ENCODE measurements at regions not wholly inside any gene's neighbourhood (a gene's known extent, or its start where the extent isn't known, plus 50 kb on each side); places are given as distances from the start of the nearest gene placed in this dataset.

DNA sequence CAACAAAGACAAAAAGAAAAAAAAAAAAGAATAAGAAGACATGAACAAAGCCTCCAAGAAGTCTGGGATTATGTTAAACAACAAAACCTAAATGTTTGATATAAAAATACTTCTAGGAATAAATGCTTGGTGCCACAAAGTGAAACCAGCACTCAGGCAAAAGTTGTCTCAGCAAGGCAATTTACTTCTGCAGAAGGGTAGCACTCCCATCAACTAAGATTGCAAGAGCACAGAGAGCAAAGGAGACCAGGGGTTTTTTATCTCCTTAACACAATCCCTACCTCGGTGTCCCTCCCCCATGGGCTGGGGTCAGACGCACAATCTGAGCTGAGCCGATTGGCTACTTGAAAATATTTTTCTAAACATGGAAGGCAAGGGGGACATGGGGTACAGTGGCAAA lies 381.3 kb upstream of the SLC24A2 start:
- Histone ChIP-seq H3K4me3 (ENCODE audit: insufficient read length, low read depth) (no peak overlapping the region), H3K9ac (ENCODE audit: insufficient read length, low read depth) (no peak overlapping the region), H3K27me3 (ENCODE audit: insufficient read depth, insufficient read length) (no peaks in the 10 kb centered on the region), H3K4me1 (ENCODE audit: insufficient read depth, insufficient read length) (no peaks in the 10 kb centered on the region), H3K36me3 (ENCODE audit: insufficient read depth, insufficient read length, low read length) (no peaks in the 10 kb centered on the region), H3K9me3 (ENCODE audit: insufficient read depth, low read length) (peaks cover 41% of the 10 kb centered on the region)
- TF ChIP-seq ZNF274 (IDR thresholded peaks at IDR 0.05; ENCODE audit: low read depth, low read length) (no peak), SUZ12 (IDR thresholded peaks at IDR 0.05; ENCODE audit: extremely low read depth, insufficient read depth, insufficient read length) (no peak), YY1 (IDR thresholded peaks at IDR 0.05; ENCODE audit: insufficient read depth, insufficient read length) (no peak)
- DNase-seq (ENCODE audit: low read depth, low spot score): no peak

DNA sequence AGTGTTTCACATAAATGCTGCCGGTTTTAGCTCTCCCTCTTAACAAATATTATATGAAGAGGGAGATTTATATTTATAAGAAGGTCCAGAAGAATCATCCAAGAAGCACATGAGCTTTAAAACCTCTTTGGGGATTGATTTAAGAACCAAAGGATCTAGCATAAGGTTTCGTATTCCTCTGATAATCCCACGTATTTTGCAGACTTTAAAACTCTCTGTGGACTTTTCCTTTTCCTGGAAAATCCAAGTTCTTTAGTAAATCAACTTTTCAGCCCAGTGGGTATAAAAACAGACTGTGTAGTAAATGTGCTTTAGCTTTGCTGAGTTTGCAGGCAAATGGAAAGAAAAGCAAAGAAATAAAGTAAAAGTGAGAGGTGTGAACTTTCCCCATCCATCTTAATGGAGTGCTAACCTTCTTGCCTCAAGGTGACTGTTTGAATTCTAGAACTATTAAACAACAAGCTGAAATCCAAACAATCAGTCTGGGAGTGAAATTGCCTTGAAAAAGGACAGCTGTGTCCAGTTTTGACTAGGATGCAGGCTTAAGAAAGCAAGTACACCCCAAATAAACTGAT lies 363.4 kb upstream of the SLC24A2 start:
- no peaks in the 10 kb centered on the region for H3K27me3 ChIP-seq (ENCODE audit: insufficient read depth, insufficient read length)
- no peaks in the 10 kb centered on the region for H3K9me3 ChIP-seq (ENCODE audit: insufficient read depth, low read length)
- no peak for DNase-seq (ENCODE audit: low read depth, low spot score)
- no peaks in the 10 kb centered on the region for H3K4me1 ChIP-seq (ENCODE audit: insufficient read depth, insufficient read length)
- H3K36me3 ChIP-seq (ENCODE audit: insufficient read depth, insufficient read length, low read length): no peaks in the 10 kb centered on the region
- no peak overlapping the region for H3K4me3 ChIP-seq (ENCODE audit: insufficient read length, low read depth)
- H3K9ac ChIP-seq (ENCODE audit: insufficient read length, low read depth): no peak overlapping the region
- no peak for TF ChIP-seq SUZ12 (IDR thresholded peaks at IDR 0.05; ENCODE audit: extremely low read depth, insufficient read depth, insufficient read length)
- TF ChIP-seq YY1 (IDR thresholded peaks at IDR 0.05; ENCODE audit: insufficient read depth, insufficient read length): no peak
- no peak for TF ChIP-seq ZNF274 (IDR thresholded peaks at IDR 0.05; ENCODE audit: low read depth, low read length)

DNA sequence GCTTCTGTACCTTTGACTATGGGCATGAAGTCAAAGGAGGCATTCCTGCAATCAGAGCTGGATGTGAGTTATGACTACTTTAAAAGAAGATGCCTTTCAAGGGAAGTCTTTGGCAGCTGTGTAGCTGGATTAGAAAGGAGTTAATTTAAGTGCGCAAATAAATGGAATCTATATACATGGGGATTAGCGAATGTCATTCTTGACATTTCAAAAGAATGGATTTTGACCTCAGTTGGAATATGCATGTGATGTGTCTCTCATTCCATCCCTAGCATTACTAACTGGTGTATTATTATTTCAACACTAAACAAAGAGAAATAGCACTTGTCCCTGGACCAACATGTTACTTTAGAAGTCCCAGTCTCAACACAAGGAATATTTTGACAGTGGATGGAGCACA lies 359.6 kb upstream of the SLC24A2 start:
- no peak for DNase-seq (ENCODE audit: low read depth, low spot score)
- Histone ChIP-seq H3K36me3 (ENCODE audit: insufficient read depth, insufficient read length, low read length) (no peaks in the 10 kb centered on the region), H3K9me3 (ENCODE audit: insufficient read depth, low read length) (no peaks in the 10 kb centered on the region), H3K4me3 (ENCODE audit: insufficient read length, low read depth) (no peak overlapping the region), H3K9ac (ENCODE audit: insufficient read length, low read depth) (no peak overlapping the region), H3K27me3 (ENCODE audit: insufficient read depth, insufficient read length) (no peaks in the 10 kb centered on the region), H3K4me1 (ENCODE audit: insufficient read depth, insufficient read length) (no peaks in the 10 kb centered on the region)
- no peak for TF ChIP-seq ZNF274 (IDR thresholded peaks at IDR 0.05; ENCODE audit: low read depth, low read length)
- TF ChIP-seq SUZ12 (IDR thresholded peaks at IDR 0.05; ENCODE audit: extremely low read depth, insufficient read depth, insufficient read length): no peak
- TF ChIP-seq YY1 (IDR thresholded peaks at IDR 0.05; ENCODE audit: insufficient read depth, insufficient read length): no peak

DNA sequence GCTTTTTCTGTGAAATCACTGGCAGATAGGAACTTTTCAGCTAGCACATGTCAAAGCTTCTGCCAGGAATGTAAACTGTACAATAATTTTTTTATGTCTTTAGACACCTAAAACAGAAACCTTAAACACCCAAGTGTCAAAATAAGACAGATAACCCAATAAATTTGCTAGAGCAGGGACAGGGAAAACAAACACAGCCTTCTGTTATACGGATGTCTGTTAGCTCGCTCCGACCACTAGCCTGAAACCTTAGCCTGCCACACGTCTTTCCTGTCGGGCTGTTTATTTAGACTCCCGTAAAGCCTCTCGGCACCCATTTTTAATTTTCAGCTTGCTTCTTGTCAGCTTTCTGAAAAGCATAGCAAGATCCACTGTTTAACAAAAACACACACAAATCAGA lies 355.4 kb upstream of the SLC24A2 start:
- H3K9ac ChIP-seq (ENCODE audit: insufficient read length, low read depth): no peak overlapping the region
- H3K4me1 ChIP-seq (ENCODE audit: insufficient read depth, insufficient read length): no peaks in the 10 kb centered on the region
- no peak for TF ChIP-seq ZNF274 (IDR thresholded peaks at IDR 0.05; ENCODE audit: low read depth, low read length)
- TF ChIP-seq SUZ12 (IDR thresholded peaks at IDR 0.05; ENCODE audit: extremely low read depth, insufficient read depth, insufficient read length): no peak
- no peak for TF ChIP-seq YY1 (IDR thresholded peaks at IDR 0.05; ENCODE audit: insufficient read depth, insufficient read length)
- no peak overlapping the region for H3K4me3 ChIP-seq (ENCODE audit: insufficient read length, low read depth)
- H3K9me3 ChIP-seq (ENCODE audit: insufficient read depth, low read length): no peaks in the 10 kb centered on the region
- DNase-seq (ENCODE audit: low read depth, low spot score): no peak
- H3K27me3 ChIP-seq (ENCODE audit: insufficient read depth, insufficient read length): no peaks in the 10 kb centered on the region
- H3K36me3 ChIP-seq (ENCODE audit: insufficient read depth, insufficient read length, low read length): no peaks in the 10 kb centered on the region

DNA sequence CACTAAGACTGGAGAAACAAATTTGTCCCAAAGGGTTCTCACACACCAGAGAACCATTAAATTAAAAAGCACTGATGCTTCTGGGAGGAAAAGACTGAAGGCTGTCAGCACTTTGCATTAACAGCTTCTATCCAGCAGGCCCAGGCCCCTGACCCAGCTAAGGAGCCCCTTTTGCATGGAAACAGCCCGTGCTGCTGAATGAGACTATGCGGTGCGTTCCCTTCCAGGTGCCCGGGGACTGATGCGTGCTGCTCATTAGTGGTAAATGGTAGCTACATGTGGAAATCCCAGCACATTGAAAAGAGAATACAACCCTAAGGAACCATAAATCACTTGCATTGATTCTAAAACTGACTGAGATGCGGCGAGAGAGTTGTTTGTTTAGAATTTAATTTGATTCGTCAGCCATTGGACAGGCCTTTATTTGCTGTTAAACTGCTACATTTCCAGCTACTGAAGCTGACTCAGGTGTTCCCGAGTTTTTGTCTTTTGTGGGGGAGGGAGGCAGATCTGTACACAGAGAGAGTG lies 351.0 kb upstream of the SLC24A2 start:
- Histone ChIP-seq H3K4me1 (ENCODE audit: insufficient read depth, insufficient read length) (no peaks in the 10 kb centered on the region), H3K9me3 (ENCODE audit: insufficient read depth, low read length) (no peaks in the 10 kb centered on the region), H3K9ac (ENCODE audit: insufficient read length, low read depth) (no peak overlapping the region), H3K27me3 (ENCODE audit: insufficient read depth, insufficient read length) (no peaks in the 10 kb centered on the region), H3K36me3 (ENCODE audit: insufficient read depth, insufficient read length, low read length) (no peaks in the 10 kb centered on the region), H3K4me3 (ENCODE audit: insufficient read length, low read depth) (no peak overlapping the region)
- no peak for TF ChIP-seq SUZ12 (IDR thresholded peaks at IDR 0.05; ENCODE audit: extremely low read depth, insufficient read depth, insufficient read length)
- no peak for TF ChIP-seq YY1 (IDR thresholded peaks at IDR 0.05; ENCODE audit: insufficient read depth, insufficient read length)
- no peak for TF ChIP-seq ZNF274 (IDR thresholded peaks at IDR 0.05; ENCODE audit: low read depth, low read length)
- DNase-seq (ENCODE audit: low read depth, low spot score): no peak

DNA sequence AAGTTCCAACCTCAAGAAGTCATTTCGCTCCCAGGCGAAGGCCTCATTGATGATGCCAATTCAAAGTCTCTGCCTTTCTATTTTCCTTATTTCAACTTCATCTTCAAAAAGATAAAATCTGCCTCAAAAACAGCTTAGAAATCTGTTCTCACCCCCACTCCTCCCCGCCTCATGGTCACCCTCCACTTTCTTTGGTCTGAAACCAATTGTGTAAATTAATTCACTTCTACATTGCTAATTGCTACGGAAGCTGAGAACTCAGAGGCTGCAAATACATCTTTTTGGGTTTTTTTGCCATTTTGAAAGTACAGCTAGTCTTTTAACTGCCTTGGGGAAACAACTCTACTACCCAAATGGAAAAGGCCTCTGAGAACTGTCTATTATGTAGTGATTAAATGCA lies 350.0 kb upstream of the SLC24A2 start:
- Histone ChIP-seq H3K27me3 (ENCODE audit: insufficient read depth, insufficient read length) (no peaks in the 10 kb centered on the region), H3K9me3 (ENCODE audit: insufficient read depth, low read length) (no peaks in the 10 kb centered on the region), H3K4me3 (ENCODE audit: insufficient read length, low read depth) (no peak overlapping the region), H3K36me3 (ENCODE audit: insufficient read depth, insufficient read length, low read length) (no peaks in the 10 kb centered on the region), H3K4me1 (ENCODE audit: insufficient read depth, insufficient read length) (no peaks in the 10 kb centered on the region), H3K9ac (ENCODE audit: insufficient read length, low read depth) (no peak overlapping the region)
- DNase-seq (ENCODE audit: low read depth, low spot score): no peak
- no peak for TF ChIP-seq ZNF274 (IDR thresholded peaks at IDR 0.05; ENCODE audit: low read depth, low read length)
- no peak for TF ChIP-seq YY1 (IDR thresholded peaks at IDR 0.05; ENCODE audit: insufficient read depth, insufficient read length)

DNA sequence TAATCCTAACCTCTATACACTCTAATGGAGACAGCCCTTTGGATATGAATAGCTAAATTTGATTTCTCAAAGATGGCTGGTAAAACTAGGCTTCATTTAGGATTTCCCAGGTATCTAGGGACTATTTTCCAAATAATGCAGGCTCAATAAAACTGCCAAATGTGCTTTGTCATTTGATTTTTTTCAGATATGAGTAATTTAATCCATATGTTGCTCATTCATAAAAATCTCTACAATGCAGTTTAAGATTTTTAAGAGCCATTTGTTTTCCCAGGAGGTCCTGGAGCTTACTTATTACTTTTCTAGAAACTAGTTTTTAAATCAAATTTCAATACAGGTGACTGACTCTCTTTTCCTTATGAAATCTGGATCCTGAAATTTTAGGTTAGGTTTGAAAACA lies 349.3 kb upstream of the SLC24A2 start:
- no peak overlapping the region for H3K9ac ChIP-seq (ENCODE audit: insufficient read length, low read depth)
- H3K36me3 ChIP-seq (ENCODE audit: insufficient read depth, insufficient read length, low read length): no peaks in the 10 kb centered on the region
- DNase-seq (ENCODE audit: low read depth, low spot score): no peak
- no peaks in the 10 kb centered on the region for H3K9me3 ChIP-seq (ENCODE audit: insufficient read depth, low read length)
- no peaks in the 10 kb centered on the region for H3K4me1 ChIP-seq (ENCODE audit: insufficient read depth, insufficient read length)
- no peak overlapping the region for H3K4me3 ChIP-seq (ENCODE audit: insufficient read length, low read depth)
- TF ChIP-seq YY1 (IDR thresholded peaks at IDR 0.05; ENCODE audit: insufficient read depth, insufficient read length): no peak
- TF ChIP-seq ZNF274 (IDR thresholded peaks at IDR 0.05; ENCODE audit: low read depth, low read length): no peak
- no peak for TF ChIP-seq SUZ12 (IDR thresholded peaks at IDR 0.05; ENCODE audit: extremely low read depth, insufficient read depth, insufficient read length)
- no peaks in the 10 kb centered on the region for H3K27me3 ChIP-seq (ENCODE audit: insufficient read depth, insufficient read length)
